Activated CD4-positive, alpha-beta T cell treated with anti-CD3 and anti-CD28 coated beads, Interleukin-2, amount 50 U/mL, for 4 hours (primary cell): ENCODE measurements at regions not wholly inside any gene's neighbourhood (a gene's known extent, or its start where the extent isn't known, plus 50 kb on each side); places are given as distances from the start of the nearest gene placed in this dataset.
"Not testable (repeated sequence)": the region's sequence is repeated elsewhere in the genome, so short reads cannot be mapped to it uniquely, and the experiment has no call there.

Experiments used
- DNase-seq, 2 experiments: peaks; one replicate each; pipeline ENCODE4 v3.0.0-alpha.2; 2020

DNA sequence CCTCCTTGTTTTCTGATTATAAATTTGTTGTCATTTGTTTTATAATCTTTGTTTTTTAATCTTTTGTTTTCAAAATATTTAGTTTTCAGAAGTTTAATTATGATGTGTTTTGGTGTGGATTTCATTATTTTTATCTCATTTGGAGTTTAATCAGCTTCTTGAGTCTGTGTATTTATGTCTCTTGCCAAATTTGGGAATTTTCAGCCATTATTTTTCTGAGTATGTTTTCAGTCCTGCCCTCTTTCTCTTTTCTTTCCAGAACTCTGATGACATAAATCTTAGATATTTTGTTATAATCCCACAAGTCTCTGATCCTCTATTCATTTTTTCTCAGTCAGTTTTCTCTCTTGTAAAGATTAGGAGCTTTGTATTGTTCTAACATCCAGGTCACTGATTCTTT, 89.8 kb downstream of the RHOU start:
- DNase-seq, result no peak

DNA sequence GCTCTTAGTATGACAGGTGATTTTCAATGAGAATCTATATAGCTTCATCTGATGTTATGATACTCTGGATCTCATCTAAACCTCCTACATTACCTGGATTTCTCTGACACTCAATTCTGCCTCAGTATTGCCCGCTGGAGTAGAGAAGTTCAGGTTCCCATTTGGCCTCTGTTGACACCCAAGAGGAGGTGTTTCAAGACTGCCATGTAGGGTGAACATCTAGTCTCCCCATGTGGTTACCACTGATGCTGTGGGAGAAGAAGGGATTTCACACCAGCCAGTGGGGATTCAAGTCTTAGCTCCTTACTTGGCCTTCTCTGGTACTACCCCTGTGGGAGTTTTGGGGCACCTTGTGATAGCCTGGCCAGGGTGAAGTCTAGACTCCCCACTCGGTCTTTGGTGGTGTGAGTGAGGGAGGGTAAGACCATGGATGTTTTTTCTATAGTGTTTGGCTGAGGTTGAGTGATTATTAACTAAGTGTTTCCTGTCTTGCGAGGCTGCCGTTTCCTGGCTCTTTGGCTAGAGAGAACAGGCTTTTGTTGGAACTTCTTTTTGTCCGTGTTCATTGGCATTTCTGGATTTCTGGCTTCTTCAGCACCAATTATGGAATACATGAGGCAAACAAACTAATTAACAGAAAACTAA, 90.7 kb downstream of the RHOU start:
- DNase-seq, result no peak

DNA sequence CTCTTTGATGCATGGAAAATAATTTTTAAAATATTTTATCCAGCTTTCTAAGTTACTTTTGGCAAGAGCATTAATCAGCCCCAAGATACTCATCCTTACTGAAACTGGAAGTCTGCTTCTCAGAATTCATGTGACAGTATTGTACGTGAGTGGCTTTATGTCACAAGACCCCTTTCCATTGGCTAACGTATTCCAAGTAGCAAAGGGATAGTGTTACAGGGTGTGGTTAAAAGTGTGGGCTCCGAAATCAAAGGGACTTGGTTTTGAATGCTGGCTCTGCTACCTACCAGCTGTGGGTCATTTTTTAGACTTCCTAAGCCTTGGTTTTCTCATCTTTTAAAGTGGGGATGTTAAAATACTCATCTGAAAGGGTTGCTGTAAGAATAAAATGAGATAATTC, 91.7 kb downstream of the RHOU start:
- DNase-seq, result no peak

DNA sequence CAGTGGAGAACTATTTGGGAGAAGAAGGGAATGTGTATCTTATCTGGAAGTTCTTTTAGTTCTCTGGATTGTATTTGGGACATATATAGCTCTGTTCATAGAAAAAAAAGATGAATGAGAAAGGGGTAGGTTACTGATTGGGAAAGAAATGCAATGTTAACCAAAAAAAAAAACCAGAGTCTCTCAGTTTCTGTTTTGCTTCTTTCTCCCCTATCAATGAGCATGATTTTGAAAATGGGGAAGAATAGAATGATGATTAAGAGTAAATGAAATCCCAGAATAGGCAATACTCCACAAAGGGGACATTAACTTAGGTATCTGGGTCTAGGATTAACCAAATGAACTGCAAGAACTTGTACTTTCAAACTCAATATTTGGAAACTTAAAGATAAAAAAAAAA, 92.9 kb downstream of the RHOU start:
- no peak for DNase-seq

DNA sequence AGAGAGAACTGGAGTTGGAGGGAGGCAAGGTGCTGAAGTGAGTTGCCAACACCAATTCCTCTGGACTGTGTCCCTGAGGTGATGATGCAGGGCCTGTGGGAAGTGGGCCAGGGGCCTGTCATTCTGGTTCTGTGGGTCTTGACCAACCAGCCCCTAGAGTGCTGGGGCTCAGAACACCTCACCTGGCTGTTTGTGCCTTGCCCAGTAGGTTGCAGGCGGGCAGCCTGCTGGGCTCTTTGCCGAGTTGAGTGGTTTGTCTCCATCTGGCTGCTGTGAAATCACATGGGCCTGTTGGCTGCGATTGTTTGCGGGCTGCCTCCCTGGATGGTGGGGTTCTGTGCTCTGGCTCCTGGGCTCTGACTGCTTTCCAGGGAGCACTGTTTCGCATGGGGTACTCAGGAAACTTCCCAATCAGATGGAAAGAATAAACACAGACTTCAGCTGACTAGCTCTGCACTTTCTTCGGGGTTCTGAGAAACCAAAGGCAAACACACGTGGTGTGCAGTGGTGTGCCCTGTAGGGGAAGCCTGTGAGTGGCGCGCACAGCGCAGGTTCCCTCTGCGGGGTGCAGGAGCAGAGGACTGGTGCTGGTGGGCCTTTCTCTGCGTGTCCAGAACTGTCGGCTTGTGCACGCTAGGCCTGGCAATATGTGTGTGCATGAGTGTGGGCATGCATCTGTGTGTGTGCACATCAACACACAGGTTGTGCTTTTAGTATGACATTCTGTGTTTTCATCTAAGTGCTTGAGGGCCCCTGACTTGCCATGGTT, 95.1 kb downstream of the RHOU start:
- DNase-seq, result no peak

DNA sequence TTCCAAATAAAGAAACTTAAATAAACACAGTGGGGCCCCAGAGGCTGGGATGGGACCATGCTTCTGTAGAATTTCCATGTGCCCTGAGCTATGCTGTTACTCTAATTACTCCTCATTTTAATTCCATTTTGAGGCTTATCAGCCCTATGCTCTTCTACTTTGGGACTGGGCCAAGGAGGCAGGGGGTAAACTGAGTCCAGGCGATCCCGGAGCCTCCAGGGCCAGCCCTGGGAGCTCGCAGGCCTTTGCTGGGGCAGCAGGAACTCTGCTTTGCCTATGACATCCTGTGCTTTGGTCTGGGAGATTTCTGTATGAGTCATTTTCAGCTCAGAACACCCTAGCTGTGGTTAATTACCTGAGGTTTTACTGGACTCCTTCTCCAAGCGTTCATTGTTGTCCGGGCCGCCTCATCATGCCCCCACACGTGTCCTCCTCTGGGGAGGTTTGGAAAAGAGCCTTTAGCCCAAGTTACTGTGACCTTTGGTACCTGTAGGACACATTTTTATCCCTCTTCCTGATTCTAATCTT, 95.7 kb downstream of the RHOU start:
- DNase-seq, result no peak

DNA sequence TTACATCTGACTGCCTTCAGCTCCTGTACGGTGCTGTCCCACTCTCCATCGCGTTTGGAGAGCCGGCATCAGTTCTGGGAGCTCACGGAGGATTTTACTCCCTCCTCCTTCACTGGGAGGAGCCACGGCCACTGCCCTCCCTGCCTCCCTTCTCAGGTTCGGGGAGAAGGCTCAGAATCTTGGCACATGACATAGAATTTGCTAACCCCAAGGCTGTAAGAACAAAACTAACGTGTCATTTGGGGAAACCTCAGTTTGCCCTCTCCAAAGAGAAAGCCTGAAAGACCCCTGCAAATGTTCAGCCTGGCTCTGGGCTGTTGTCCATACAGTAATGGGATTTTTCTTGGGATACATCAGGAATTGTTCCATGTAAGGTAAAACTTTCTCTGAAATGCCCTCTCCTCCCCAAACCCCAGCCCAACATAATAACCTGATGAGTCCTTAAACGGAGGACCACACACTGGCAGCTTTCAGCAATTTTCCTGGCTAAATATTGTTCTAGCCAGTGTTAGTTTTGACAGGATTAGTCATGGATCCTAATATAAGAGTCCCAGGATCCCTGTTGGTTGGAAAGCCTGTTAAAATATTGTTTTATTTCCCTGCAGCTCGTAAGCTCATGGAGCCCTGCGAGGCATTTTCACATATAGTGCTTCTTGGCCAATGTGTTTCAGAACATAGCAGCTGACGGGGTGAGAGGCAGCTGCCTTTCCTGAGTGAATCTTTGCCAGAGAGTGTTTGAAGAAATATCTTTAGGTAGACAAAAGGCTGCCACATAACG, 98.8 kb downstream of the RHOU start:
- no peak for DNase-seq

DNA sequence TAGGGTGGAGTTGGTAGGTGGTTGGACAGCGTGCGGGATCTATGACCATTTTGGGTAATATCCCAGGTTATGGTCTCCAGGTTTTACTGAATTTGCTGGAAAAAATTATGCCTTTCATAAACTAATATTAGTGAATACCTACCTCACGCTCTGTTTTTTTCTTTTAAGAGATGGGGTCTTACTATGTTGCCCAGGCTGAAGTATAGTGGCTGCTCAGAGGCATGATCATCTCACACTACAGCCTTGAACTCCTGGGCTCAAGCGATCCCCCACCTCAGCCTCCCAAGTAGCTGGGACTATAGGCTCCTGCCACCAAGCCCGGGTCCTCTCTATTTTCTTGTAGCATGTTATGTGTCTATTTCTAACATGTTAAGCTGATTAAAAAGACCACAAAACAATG, 100.2 kb downstream of the RHOU start:
- DNase-seq, result no peak

DNA sequence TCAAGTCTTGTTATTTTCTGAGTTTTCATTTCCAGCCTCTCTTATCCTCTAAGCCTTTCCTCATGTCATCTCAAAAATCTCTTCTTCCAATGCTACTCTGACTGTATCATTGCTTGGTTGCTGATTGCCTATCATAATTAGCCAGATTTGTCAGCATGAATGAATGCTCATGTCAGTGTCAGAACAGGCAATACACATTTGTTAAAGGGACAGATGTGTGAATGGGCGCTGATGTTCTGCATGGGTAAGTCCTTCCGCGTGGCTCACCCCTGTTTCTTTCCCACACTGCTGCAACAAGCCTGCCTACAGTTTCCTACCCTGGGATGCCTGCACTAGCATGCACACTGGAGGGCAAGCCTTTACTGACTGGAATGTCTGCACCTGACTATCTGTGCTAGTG, 100.6 kb downstream of the RHOU start:
- DNase-seq, result no peak

DNA sequence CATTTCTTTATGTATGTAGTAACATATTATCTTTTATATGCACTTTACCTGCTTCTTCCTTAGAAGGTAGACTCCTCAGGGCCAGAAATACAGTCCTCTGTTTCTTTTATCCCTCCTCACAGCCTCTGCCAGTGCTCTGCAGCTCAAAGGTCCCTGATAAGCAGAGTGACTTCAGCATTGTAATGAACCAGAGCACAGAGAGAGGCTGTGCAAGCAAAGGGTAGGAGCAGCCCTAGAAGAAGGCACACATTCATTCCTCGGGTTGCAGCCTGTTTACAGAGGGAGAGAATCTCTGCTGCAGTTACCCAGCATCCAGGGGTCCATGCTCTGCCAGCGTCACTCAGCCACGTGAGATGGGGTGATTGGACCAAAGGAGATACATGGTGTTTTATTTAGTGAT, 101.1 kb downstream of the RHOU start:
- DNase-seq, result no peak

DNA sequence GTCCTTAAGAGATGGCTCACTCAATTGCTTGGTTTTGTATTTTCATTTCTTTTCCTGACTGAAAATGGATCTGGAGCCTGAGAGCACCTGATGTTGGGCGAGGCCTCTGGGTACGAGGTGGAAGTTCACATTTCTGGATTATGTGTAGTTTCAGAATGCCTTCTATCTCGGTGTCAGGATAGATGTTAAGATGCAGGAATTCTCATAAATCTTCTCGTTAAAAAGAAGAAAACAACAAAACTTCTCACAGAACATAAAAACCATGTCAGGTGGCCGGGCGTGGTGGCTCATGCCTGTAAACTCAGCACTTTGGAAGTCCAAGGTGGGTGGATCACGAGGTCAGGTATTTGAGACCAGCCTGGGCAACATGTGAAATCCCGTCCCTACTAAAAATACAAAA, 101.8 kb downstream of the RHOU start:
- no peak for DNase-seq

DNA sequence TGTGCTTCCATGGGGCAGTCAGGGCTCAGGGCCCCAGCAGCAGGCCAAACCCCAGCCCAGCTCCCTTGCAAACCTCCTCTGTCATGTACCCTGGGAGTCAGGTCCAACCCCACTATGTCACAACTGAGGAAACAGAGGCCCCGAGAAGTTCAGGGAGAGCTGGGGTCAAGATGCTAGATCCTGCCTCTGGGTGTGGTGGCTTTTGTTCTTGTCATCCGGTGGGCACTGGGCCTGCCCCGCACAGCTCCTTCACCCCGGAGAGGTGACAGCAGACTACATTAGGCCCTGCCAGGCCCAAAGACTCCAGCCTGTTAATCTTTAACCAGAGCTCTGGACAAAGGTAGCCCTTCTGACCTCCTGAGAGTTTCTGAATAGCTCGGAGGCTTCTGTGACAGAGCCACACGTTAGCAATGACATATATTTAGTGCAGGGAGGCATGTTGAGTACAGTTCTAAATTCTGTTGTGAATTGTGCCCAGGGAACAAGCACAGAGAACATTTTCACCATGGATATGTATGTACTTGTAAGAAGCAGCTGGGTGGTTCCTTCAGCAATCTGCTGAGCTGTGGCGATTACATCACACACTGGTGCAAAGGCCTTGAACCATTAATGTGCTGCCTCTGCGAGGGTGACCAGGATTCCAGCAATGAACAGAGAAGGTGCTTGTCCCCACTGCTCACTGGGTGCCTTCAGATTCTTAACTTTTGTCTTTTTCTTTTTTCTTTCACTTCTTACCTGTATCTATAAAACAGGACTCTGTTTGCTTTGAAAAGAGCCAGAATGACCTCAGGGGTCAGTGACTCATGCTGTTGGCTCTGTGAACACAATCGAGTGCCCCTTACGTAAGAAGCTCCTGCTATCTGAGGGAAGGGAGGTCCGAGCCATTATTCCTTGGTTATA, 102.8 kb downstream of the RHOU start:
- no peak for DNase-seq

DNA sequence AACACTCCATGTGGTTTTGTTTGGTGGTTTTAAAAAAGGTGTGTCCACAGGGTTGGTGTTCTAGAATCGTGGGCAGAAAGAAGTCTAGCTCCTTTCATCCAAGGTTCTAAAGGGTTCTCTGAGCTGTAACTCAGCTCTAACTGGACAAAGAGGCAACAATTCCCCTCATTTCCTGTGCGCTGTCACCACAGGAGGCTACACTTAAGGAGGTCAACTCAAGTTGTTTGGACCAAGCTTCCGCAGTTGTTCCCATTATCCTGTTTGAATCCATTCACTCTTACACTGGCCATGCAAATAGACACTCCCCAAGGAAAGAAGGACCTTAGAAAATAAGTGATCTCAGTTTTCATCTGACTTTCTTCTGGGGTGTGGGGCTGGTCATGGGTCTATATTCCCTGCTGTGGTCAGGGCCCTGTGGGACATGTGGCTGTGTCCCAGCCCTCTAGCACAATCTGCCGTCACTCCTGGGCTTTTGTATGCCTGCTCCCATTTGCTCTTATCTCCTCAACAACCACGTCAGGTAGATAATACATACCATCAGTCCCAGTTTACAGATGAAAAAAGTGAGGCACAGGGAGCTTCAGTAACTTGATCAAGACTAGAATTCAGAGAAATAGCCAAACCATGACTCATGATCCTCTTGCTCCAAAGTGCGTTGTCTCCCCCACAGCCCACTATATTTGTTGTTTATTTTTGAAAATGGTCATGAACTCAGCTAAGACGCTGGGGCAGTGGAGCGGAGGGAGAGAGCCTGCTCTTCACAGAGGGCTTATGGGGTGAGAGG, 103.6 kb downstream of the RHOU start:
- no peak for DNase-seq

DNA sequence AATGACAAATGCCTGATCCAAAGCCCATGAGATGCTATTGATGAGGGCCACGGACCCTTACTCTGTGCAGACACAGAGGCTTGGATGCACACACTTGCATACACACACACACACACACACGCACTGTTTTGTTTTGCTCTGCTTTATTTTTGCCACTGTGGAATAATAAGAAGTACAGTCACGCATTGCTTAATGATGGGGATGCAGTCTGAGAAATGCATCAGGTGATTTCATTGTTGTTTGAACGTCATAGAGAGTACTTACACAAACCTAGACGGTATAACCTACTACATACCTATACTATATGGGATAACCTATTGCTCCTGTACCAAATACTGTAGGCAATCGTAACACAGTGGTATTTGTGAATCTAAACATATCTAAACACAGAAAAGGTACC, 104.4 kb downstream of the RHOU start:
- DNase-seq, result no peak

DNA sequence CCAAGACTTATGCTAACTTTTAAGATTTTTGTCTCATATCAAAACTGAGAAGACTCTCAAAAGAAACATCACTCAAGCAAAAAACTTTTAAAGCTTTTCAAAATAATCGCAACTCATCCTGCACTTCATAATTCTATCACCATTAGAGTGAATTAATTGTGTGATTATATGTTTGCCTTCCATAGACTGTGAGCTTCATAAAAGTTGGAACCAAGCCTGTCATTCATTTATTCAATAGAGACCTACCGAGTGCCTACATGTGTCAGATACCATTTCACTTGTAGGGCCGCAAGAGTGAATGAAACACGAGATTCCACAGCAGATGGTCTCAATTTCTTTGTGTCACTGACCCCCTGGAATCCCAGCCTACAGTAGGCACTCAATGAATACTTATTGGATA, 106.4 kb downstream of the RHOU start:
- DNase-seq, result no peak

DNA sequence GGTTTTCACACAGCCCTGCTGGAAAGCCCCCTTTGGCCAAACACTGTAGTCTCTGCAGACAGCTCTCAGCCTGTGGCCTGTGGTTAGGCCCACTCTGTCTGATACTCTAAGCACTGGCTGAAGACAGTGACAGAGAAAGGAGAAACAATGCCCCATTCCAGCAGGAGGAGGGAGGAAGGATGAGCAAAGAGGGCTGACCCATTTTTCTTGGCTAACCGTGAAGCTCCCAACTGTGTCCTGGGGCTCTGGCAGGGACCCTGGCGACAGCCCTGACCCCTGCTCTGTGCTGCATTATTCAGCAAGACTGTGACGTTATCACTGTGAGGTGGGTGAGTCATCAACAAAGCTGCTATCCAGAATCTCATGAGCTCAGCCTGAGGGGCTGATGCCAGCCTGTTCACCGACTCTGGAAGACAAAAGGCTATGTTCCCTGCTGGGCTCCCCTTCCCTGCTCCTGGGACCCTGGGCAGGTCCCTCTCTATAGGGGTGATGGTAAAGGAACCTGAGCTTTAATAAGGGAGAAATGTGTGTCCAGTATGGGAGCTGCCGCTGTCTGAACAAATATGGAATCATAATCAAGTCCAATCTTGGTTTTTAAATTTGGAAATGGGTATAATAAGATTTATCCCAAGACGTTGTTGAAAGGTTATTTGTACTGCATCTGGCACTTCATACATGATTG, 107.0 kb downstream of the RHOU start:
- DNase-seq, result no peak

DNA sequence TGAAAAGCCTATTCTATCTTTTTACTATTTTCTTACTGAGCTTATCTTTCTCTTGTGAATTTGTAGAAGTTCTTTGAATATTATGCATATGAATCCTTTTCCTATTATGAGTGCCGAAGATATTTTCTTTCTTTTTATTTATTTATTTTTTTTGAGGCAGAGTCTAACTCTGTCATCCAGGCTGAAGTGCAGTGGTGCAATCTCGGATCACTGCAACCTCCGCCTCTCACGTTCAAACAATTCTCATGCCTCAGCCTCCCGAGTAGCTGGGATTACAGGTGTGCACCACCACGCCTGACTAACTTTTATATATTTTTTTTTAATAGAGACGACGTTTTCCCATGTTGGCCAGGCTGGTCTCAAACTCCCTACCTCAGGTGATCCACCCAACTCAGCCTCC, 109.8 kb downstream of the RHOU start:
- no peak for DNase-seq

DNA sequence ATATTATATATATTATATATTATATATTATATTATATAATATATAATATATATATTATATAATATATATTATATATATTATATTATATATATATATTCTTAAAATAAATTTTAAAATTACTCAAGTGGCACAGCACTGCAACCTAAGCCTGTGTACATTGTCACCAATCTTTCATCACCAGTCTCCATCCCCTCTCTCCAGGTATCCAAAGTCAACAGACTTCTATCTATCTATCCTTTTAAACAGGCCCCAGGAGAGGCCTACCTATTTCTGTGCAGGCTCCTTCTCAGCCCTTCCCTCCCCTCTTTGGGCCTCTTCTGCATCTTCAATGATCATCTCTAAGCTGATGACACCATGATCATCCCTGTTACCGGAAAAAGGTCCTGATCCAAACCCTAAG, 111.7 kb downstream of the RHOU start:
- DNase-seq, result no peak

DNA sequence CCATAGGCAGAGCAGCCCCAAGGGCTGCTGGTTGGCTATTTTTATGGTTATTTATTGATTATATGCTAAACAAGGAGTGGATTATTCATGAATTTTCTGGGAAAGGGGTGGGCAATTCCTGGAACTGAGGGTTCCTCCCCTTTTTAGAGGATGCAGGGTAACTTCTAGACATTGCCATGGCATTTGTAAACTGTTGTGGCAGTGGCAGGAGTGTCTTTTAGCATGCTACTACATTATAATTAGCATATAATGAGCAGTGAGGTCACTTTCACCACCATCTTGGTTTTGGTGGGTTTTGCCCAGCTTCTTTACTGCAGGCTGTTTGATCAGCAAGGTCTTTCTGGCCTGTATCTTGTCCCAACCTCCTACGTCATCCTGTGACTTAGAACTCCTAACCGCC, 112.2 kb downstream of the RHOU start:
- not testable (repeated sequence) for DNase-seq

DNA sequence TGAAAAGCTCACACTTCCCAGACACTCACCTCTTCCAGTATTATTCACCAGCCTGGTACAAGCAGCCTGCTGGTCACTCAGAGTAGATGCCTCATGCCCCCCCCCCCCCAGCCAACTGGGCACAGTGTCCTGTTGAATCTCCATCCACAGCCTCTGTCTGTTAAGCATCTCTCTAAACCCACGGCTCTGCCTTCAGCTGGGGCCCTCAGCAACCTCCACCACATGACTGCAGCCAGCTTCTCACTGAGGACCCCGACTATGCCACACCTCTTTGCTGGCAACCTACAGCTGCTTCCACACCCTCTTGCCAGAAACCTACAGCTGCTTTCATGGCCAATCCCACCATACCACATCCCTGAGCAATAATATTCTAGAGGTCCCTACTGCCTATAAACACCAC, 113.1 kb downstream of the RHOU start:
- DNase-seq, result no peak

DNA sequence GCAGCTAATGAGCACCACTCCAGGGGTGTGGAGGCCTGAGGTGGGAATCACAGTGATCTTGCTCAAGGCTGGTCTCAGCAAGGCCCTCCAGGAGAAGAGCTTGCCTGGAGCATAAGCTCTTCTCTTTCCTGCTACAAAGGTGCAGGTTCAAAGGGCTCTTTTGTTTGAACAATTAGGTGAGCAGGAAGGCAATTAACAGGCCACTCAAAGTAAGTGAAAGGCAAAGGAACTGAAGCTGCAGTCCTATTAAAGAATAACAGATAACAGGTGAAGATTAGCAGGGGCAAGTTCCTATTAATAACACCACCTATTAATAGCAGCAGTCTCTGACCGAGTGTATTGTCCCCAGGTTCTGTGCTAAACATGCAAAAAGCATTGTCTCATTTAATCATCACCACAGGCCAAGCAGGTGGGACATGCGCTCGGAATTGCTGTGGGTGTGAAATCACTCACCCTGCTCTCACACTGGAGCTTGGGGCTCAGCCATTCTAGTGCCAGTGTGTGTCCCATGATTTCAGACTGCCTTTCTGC, 113.8 kb downstream of the RHOU start:
- DNase-seq, result no peak
